Activated naive CD4-positive, alpha-beta T cell treated with anti-CD3 and anti-CD28 coated beads, Interleukin-2, amount 50 U/mL, for 72 hours (primary cell): ENCODE measurements at regions not wholly inside any gene's neighbourhood (a gene's known extent, or its start where the extent isn't known, plus 50 kb on each side); places are given as distances from the start of the nearest gene placed in this dataset.

Source experiments
- ATAC-seq, 2 donors: fragments of 150-1000 bp; cut with Tn5 transposase; 2 replicates each; pipeline ENCODE4 v1.10.0; 2021; ENCODE audit warnings: mild to moderate bottlenecking in 2 of 2, moderate library complexity in 2 of 2
- DNase-seq, 2 donors: peaks; one replicate each; pipeline ENCODE4 v3.0.0; 2021 to 2022; ENCODE audit warnings: low spot score in 2 of 2
- H3K27ac Mint-ChIP-seq, 2 donors: one replicate each; pipeline ENCODE4 v1.8.0; 2022; ENCODE audit warnings: mild to moderate bottlenecking in 2 of 2, mixed read lengths in 2 of 2
- H3K36me3 Mint-ChIP-seq, 2 donors: one replicate each; pipeline ENCODE4 v1.8.0; 2022; ENCODE audit warnings: mixed read lengths in 2 of 2
- H3K9me3 Mint-ChIP-seq, 2 donors: one replicate each; pipeline ENCODE4 v1.8.0; 2022; ENCODE audit warnings: mixed read lengths in 2 of 2

DNA sequence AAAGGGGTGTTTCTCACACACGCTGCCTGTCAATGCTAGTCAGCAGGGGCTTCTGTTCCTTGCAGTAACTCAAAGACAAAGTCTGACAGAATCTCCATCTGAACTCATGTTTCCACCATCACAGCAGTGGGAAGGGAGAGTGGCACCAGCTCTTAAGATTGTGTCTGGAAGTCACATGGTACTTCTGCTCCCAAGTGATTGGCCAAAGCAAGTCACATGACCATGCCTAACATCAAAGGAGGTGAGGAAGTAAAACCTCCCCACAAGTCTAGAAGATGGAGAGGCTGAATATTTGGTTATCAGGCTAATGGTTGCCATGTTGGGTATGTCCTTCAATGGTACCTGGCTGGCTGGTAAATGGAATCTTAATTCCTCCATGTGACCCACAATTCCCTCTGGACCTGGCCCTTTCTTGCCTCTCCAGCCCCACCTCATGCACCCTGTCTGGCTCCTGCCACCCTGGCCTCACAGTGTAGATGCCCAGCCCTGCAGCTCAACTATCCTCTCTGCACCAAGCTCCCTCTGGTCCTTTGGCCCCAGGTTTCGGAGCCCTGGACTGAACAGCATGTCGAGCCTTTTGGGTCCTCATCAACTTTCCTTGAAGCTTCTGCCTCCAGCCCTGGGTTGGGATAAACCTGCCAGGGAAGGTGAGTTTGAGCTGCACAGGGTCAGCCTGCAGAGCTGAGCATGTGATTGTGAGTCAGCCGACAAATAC, 51.0 kb upstream of the PMEPA1 start:
- DNase-seq (no peak), ATAC-seq (no peak)
- H3K27ac Mint-ChIP-seq, result no peak overlapping the region
- H3K36me3 Mint-ChIP-seq, result peaks cover 0 to 9% of the 10 kb centered on the region in 2 donors
- H3K9me3 Mint-ChIP-seq, result peaks cover 0 to 9% of the 10 kb centered on the region in 2 donors

DNA sequence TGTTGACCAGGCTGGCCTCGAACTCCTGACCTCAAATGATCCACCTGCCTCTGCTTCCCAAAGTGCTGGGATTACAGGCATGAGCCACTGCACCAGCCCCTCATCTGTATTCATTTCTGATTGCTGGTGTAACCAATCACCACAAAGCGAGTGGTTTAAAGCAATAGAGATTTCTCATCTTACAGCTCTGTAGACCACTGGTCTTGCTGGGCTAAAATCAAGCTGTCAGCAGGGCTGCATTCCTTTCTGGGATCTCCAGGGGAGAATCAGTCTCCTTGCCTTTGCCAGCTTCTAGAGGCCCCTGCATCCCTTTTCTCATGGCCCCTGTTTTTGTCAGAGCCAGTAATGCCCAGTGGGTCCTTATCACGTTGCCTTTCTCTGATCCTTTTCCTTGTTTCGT, 49.9 kb upstream of the PMEPA1 start:
- no peak overlapping the region for H3K27ac Mint-ChIP-seq
- no peak for ATAC-seq
- DNase-seq, result no peak
- H3K36me3 Mint-ChIP-seq, result peaks cover 0 to 9% of the 10 kb centered on the region in 2 donors
- peaks cover 0 to 9% of the 10 kb centered on the region in 2 donors for H3K9me3 Mint-ChIP-seq
